Keratinocyte (primary cell): ENCODE measurements at regions not wholly inside any gene's neighbourhood (a gene's known extent, or its start where the extent isn't known, plus 50 kb on each side); places are given as distances from the start of the nearest gene placed in this dataset.

Source experiments
- DNase-seq: peaks from one replicate; pipeline ENCODE4 v3.0.0-alpha.2; 2011; ENCODE audit warnings: low read depth, missing footprints, low spot score
- FAIRE-seq: peaks from 2 replicates; lab custom pipeline; 2011; peaks lifted over from hg19 to GRCh38; lab: Jason Lieb, UNC
- H2AFZ ChIP-seq: 2 replicates; pipeline ENCODE4 v1.6.0; 2012; ENCODE audit warnings: low read length, control low read depth, inconsistent platforms; ENCODE audit not compliant: control insufficient read depth
- H3K27ac ChIP-seq: 2 replicates; pipeline ENCODE4 v1.5.1; 2011; ENCODE audit warnings: low read length; ENCODE audit not compliant: control insufficient read depth, insufficient read depth
- H3K27me3 ChIP-seq: 3 replicates; pipeline ENCODE4 v1.6.0; 2011; ENCODE audit warnings: low read length; ENCODE audit not compliant: control insufficient read depth, insufficient read depth; ENCODE audit errors: extremely low read depth
- H3K36me3 ChIP-seq, 2 experiments: 2 replicates in 1 of 2; 3 replicates in 1 of 2; pipeline ENCODE4 v1.5.1; 2011; ENCODE audit warnings: low read length in 2 of 2, mild to moderate bottlenecking in 1 of 2; ENCODE audit not compliant: control insufficient read depth in 2 of 2, insufficient read depth in 2 of 2; ENCODE audit errors: extremely low read depth in 1 of 2
- H3K4me1 ChIP-seq: 3 replicates; pipeline ENCODE4 v1.5.1; 2011; ENCODE audit warnings: low read length; ENCODE audit not compliant: control insufficient read depth, insufficient read depth; ENCODE audit errors: extremely low read depth
- H3K4me2 ChIP-seq: 3 replicates; pipeline ENCODE4 v1.6.0; 2011; ENCODE audit warnings: low read depth, low read length; ENCODE audit not compliant: control insufficient read depth, insufficient read depth; ENCODE audit errors: extremely low read depth
- H3K4me3 ChIP-seq, 3 experiments: fragments of 200-600 bp in 1 of 3; sonication (generic) in 1 of 3; 2 replicates in 2 of 3; 3 replicates in 1 of 3; pipeline ENCODE4 v1.5.1; 2011 to 2016; ENCODE audit warnings: low read length in 3 of 3, mild to moderate bottlenecking in 3 of 3, control low read depth in 2 of 3, inconsistent platforms in 1 of 3, low read depth in 1 of 3, mixed read lengths in 1 of 3, mixed run types in 1 of 3, moderate library complexity in 1 of 3; ENCODE audit not compliant: control insufficient read depth in 2 of 3, insufficient read depth in 2 of 3; ENCODE audit errors: extremely low read depth in 1 of 3
- H3K79me2 ChIP-seq: 2 replicates; pipeline ENCODE4 v1.6.0; 2012; ENCODE audit warnings: low read length; ENCODE audit not compliant: control insufficient read depth, insufficient read depth
- H3K9ac ChIP-seq: 3 replicates; pipeline ENCODE4 v1.6.0; 2011; ENCODE audit warnings: low read length; ENCODE audit not compliant: control insufficient read depth, insufficient read depth; ENCODE audit errors: extremely low read depth
- H3K9me1 ChIP-seq: 3 replicates; pipeline ENCODE4 v1.6.0; 2011; ENCODE audit warnings: low read length; ENCODE audit not compliant: control insufficient read depth, insufficient read depth; ENCODE audit errors: extremely low read depth
- H3K9me3 ChIP-seq: 2 replicates; pipeline ENCODE4 v1.5.1; 2012; ENCODE audit warnings: low read depth, low read length; ENCODE audit not compliant: control insufficient read depth
- H4K20me1 ChIP-seq: 3 replicates; pipeline ENCODE4 v1.6.0; 2011; ENCODE audit warnings: low read length; ENCODE audit not compliant: control insufficient read depth, insufficient read depth; ENCODE audit errors: extremely low read depth
- CTCF ChIP-seq, 3 experiments: IDR thresholded peaks in 1 of 3; conservative IDR thresholded peaks in 1 of 3; optimal IDR thresholded peaks in 1 of 3; 2 replicates in 2 of 3; 3 replicates in 1 of 3; pipeline versions ENCODE3 to v1.5.1; 2011; ENCODE audit warnings: low read length in 3 of 3, mild to moderate bottlenecking in 3 of 3, moderate library complexity in 2 of 3, control low read depth in 1 of 3, inconsistent platforms in 1 of 3; ENCODE audit not compliant: insufficient read depth in 2 of 3; ENCODE audit errors: extremely low read depth in 1 of 3
- EZH2 ChIP-seq: IDR thresholded peaks from one replicate; pipeline ENCODE4 v1.6.1; 2012; ENCODE audit warnings: inconsistent platforms, mild to moderate bottlenecking, low read length, moderate library complexity
- dilution Hi-C: fragments of 300-500 bp; cut with MboI; formaldehyde crosslinking; loops from one replicate; pipeline ENCODE4 v1.7.0; 2020; ENCODE audit warnings: low sequenced_read_pairs; ENCODE audit not compliant: extremely low pct_ligation_motif_present

DNA sequence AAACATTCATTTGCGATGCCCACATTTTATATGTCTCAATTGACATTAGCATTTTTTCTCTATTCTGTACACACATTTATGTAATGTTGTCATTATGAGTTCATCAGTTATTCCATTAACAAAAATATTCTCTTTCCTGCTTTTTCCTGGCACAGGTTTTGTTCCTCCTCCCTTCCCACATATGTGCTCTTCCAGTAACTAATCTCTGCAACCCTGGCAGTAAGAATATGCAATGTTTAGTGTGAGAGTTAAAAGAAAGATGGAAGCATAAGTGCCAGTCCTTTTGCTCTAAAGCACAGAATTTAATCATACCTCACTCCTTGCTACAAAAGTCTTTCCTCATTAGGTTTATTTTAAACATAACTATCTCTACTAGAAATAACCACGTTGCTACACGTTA lies 155.8 kb upstream of the ERBB4 start:
- Histone ChIP-seq H3K4me1 (no peaks in the 10 kb centered on the region), H3K79me2 (no peaks in the 10 kb centered on the region), H3K4me3 (no peak overlapping the region), H3K27me3 (no peaks in the 10 kb centered on the region), H3K36me3 (no peaks in the 10 kb centered on the region), H2AFZ (no peak overlapping the region), H3K9me1 (no peaks in the 10 kb centered on the region), H4K20me1 (no peaks in the 10 kb centered on the region), H3K27ac (no peak overlapping the region), H3K9me3 (no peaks in the 10 kb centered on the region), H3K9ac (no peak overlapping the region), H3K4me2 (no peak overlapping the region)
- FAIRE-seq (no peak), DNase-seq (no peak)
- no peak for TF ChIP-seq CTCF (optimal IDR thresholded peaks at IDR 0.05 in 1 of 3, IDR thresholded peaks at IDR 0.05 in 1 of 3, conservative IDR thresholded peaks at IDR 0.05 in 1 of 3; ENCODE audit: extremely low read depth in 1 of 3, insufficient read depth in 2 of 3, low read length in 3 of 3)
- no peak for TF ChIP-seq EZH2
- dilution Hi-C loops = no loop called here

DNA sequence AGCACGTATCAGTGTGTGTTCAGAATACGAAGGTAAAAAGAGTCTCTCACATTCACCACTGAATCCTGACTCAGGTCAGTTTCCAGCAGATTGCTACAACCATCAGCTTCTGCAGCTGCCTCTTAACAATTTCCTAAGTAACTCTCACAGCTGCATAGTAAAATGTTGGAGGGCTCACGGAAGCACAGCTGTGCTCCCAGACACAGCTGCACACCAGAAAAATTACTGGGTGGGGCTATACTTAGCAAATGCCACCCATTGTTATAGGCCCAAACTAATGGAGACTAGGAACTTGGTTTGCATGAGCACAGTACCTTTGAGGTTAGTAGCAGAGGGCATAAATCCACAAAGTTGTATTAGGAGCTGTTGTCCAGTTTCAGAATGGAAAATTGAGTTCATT lies 153.9 kb upstream of the ERBB4 start:
- Histone ChIP-seq H3K9me1 (no peaks in the 10 kb centered on the region), H3K79me2 (no peaks in the 10 kb centered on the region), H3K4me2 (no peak overlapping the region), H3K4me1 (no peaks in the 10 kb centered on the region), H3K9me3 (no peaks in the 10 kb centered on the region), H3K27me3 (no peaks in the 10 kb centered on the region), H3K4me3 (no peak overlapping the region), H3K9ac (no peak overlapping the region), H3K36me3 (no peaks in the 10 kb centered on the region), H3K27ac (no peak overlapping the region), H2AFZ (no peak overlapping the region), H4K20me1 (no peaks in the 10 kb centered on the region)
- no peak for TF ChIP-seq EZH2
- no peak for TF ChIP-seq CTCF (optimal IDR thresholded peaks at IDR 0.05 in 1 of 3, IDR thresholded peaks at IDR 0.05 in 1 of 3, conservative IDR thresholded peaks at IDR 0.05 in 1 of 3; ENCODE audit: extremely low read depth in 1 of 3, insufficient read depth in 2 of 3, low read length in 3 of 3)
- DNase-seq (no peak), FAIRE-seq (no peak)
- dilution Hi-C loops = no loop called here
